Mesendoderm (in vitro differentiated cells): ENCODE measurements at regions not wholly inside any gene's neighbourhood (a gene's known extent, or its start where the extent isn't known, plus 50 kb on each side); places are given as distances from the start of the nearest gene placed in this dataset.

Experiments
- DNase-seq: peaks from one replicate; pipeline ENCODE4 v3.0.0; 2013
- H2AK5ac ChIP-seq: 2 replicates; pipeline ENCODE4 v1.6.1; 2013; ENCODE audit warnings: low read length, inconsistent platforms
- H2BK120ac ChIP-seq: 2 replicates; pipeline ENCODE4 v1.6.1; 2013; ENCODE audit warnings: low read depth, mild to moderate bottlenecking, low read length, moderate library complexity, mixed read lengths
- H2BK15ac ChIP-seq: replicated peaks from 2 replicates; pipeline ENCODE4 v1.6.1; 2013; ENCODE audit warnings: low read depth, mild to moderate bottlenecking, moderate library complexity
- H2BK5ac ChIP-seq: 2 replicates; pipeline ENCODE4 v1.6.1; 2013; ENCODE audit warnings: low read length, inconsistent platforms
- H3K18ac ChIP-seq: 2 replicates; pipeline ENCODE4 v1.6.1; 2013; ENCODE audit warnings: mild to moderate bottlenecking, low read length, mixed read lengths
- H3K23ac ChIP-seq: one replicate; pipeline ENCODE4 v1.6.1; 2013; ENCODE audit warnings: low read length
- H3K27ac ChIP-seq: 2 replicates; pipeline ENCODE4 v1.5.1; 2013; ENCODE audit warnings: low read depth, mild to moderate bottlenecking, inconsistent platforms, low read length, moderate library complexity
- H3K27me3 ChIP-seq: 2 replicates; pipeline ENCODE4 v1.6.1; 2013; ENCODE audit warnings: low read length, control low read depth, mild to moderate bottlenecking, inconsistent platforms; ENCODE audit not compliant: insufficient read depth, poor library complexity
- H3K36me3 ChIP-seq: 2 replicates; pipeline ENCODE4 v1.6.1; 2013; ENCODE audit warnings: low read length, inconsistent platforms; ENCODE audit not compliant: control insufficient read depth, insufficient read depth
- H3K4ac ChIP-seq: one replicate; pipeline ENCODE4 v1.6.1; 2013; ENCODE audit warnings: low read depth, mild to moderate bottlenecking, low read length, moderate library complexity
- H3K4me1 ChIP-seq: 2 replicates; pipeline ENCODE4 v1.6.1; 2013; ENCODE audit warnings: low read depth, low read length, inconsistent platforms; ENCODE audit not compliant: control insufficient read depth
- H3K4me2 ChIP-seq: 2 replicates; pipeline ENCODE4 v1.6.1; 2013; ENCODE audit warnings: low read length
- H3K4me3 ChIP-seq: 2 replicates; pipeline ENCODE4 v1.5.1; 2013; ENCODE audit warnings: mild to moderate bottlenecking, low read length
- H3K56ac ChIP-seq: one replicate; pipeline ENCODE4 v1.6.1; 2013; ENCODE audit warnings: low read length
- H3K79me1 ChIP-seq: 2 replicates; pipeline ENCODE4 v1.6.1; 2013; ENCODE audit warnings: low read length, inconsistent platforms
- H3K79me2 ChIP-seq: 2 replicates; pipeline ENCODE4 v1.6.1; 2013; ENCODE audit warnings: mild to moderate bottlenecking, low read length; ENCODE audit not compliant: control insufficient read depth, insufficient read depth
- H3K9ac ChIP-seq: 2 replicates; pipeline ENCODE4 v1.6.1; 2013; ENCODE audit warnings: low read length, inconsistent platforms
- H4K5ac ChIP-seq: one replicate; pipeline ENCODE4 v1.6.1; 2013; ENCODE audit warnings: low read length
- H4K8ac ChIP-seq: one replicate; pipeline ENCODE4 v1.6.1; 2013; ENCODE audit warnings: low read depth, mild to moderate bottlenecking, control low read depth, low read length, moderate library complexity
- WGBS: extraction: QIAGEN DNeasy Blood & Tissue Kit; methylation state at CpG from one replicate; pipeline ENCODE4 v1.1.7; 2013; ENCODE audit warnings: low lambda C conversion rate, missing lambda C conversion rate; ENCODE audit not compliant: insufficient coverage; ENCODE audit errors: extremely low coverage; 5-methylcytosine and 5-hydroxymethylcytosine counted together

DNA sequence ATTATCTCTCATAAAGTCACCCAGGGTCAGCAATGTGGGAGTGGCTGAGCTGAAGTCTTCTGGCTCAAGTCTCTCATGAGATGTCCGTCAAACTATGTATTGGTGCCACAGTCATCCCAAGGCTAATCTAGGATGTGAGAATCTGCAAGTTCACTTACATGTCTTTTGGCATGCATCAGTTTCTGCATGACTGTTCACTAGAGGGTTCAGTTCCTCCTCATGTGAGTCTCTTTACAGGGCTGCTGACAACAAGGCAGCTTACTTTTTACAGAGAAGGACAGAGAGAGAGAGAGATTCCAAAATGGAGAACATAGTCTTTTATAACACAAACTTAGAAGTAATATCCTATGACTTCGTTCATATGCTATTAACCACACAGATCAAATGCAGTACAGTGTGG, 328.8 kb upstream of the SLITRK1 start:
- H3K23ac ChIP-seq, result no peak overlapping the region
- no peak overlapping the region for H3K18ac ChIP-seq
- H3K4me2 ChIP-seq, result no peak overlapping the region
- no peak overlapping the region for H2BK5ac ChIP-seq
- H3K79me2 ChIP-seq, result no peaks in the 10 kb centered on the region
- DNase-seq, result no peak
- no peak overlapping the region for H4K5ac ChIP-seq
- H2BK15ac ChIP-seq, result no peak overlapping the region
- no CpG with 5 or more reads among the region's 2 CpGs for WGBS
- H3K4me3 ChIP-seq, result no peak overlapping the region
- H3K4ac ChIP-seq, result no peak overlapping the region
- H3K4me1 ChIP-seq, result no peaks in the 10 kb centered on the region
- H2BK120ac ChIP-seq, result no peak overlapping the region
- H3K79me1 ChIP-seq, result no peaks in the 10 kb centered on the region
- no peak overlapping the region for H3K27ac ChIP-seq
- H3K9ac ChIP-seq, result no peak overlapping the region
- H4K8ac ChIP-seq, result no peak overlapping the region
- no peaks in the 10 kb centered on the region for H3K36me3 ChIP-seq
- no peak overlapping the region for H2AK5ac ChIP-seq
- H3K27me3 ChIP-seq, result no peaks in the 10 kb centered on the region
- no peak overlapping the region for H3K56ac ChIP-seq

DNA sequence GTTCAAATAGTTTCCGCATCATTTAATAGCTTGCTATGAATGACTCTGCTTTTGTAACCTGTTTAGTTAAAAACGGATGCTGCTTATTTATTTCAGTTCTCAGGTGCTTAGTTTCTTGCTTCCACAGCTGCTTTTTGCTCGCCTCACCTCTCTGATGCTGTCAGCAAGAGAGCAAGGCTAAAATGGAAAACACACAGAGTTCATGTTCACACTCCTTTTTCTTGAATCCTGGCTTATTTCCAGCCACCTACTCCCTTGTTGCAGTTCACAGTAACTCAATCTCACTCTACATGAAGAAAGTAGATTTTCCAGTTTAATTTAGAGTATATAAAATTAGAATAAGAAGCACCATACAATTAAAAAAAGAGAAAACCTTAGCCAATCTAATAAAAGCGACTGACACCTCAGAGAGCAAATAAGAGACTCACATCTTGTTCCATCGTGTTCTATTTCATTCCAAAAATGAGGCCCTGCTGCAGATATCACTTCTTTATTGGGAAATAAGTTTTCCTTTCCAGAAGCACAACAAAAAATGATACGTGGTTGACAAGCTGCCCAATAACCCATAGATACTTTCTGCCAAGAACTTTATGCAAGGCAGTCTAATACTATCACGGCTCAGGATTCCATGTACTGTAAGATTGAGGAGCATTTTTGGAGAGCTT, 326.1 kb upstream of the SLITRK1 start:
- Histone ChIP-seq H4K5ac (no peak overlapping the region), H3K4ac (no peak overlapping the region), H3K56ac (no peak overlapping the region), H3K9ac (no peak overlapping the region), H3K36me3 (no peaks in the 10 kb centered on the region), H2BK15ac (no peak overlapping the region), H3K27me3 (no peaks in the 10 kb centered on the region), H3K4me3 (no peak overlapping the region), H3K23ac (no peak overlapping the region), H3K79me2 (no peaks in the 10 kb centered on the region), H2BK5ac (no peak overlapping the region), H3K79me1 (no peaks in the 10 kb centered on the region), H2BK120ac (no peak overlapping the region), H3K4me1 (no peaks in the 10 kb centered on the region), H3K4me2 (no peak overlapping the region), H2AK5ac (no peak overlapping the region), H3K18ac (no peak overlapping the region), H4K8ac (no peak overlapping the region), H3K27ac (no peak overlapping the region)
- no CpG with 5 or more reads among the region's 7 CpGs for WGBS
- DNase-seq, result no peak

DNA sequence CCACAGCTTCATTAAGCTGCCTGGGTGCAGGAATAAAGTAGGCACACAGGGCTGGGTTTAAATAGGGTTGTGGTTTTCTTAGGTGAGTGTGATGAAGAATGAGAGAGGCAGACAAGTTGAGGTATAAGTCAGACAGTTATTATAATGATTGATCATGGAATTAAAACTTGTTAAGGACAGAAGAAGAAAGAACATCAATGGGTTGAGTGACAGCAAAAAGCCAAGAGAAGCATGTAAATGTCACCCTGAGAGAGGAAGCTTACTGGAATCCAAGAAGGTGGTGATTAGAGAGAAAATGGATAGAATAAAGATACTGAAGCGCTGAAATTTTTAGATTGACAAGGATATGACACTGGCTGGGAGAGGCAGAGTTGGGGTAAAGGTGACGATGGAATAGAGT, 325.2 kb upstream of the SLITRK1 start:
- Histone ChIP-seq H4K5ac (no peak overlapping the region), H3K18ac (no peak overlapping the region), H3K27ac (no peak overlapping the region), H4K8ac (no peak overlapping the region), H3K4me1 (no peaks in the 10 kb centered on the region), H3K79me2 (no peaks in the 10 kb centered on the region), H2BK120ac (no peak overlapping the region), H3K56ac (no peak overlapping the region), H3K9ac (no peak overlapping the region), H3K36me3 (no peaks in the 10 kb centered on the region), H3K27me3 (no peaks in the 10 kb centered on the region), H3K4ac (no peak overlapping the region), H3K4me2 (no peak overlapping the region), H2BK5ac (no peak overlapping the region), H3K23ac (no peak overlapping the region), H3K4me3 (no peak overlapping the region), H2BK15ac (no peak overlapping the region), H3K79me1 (no peaks in the 10 kb centered on the region), H2AK5ac (no peak overlapping the region)
- WGBS, result no CpG with 5 or more reads among the region's 2 CpGs
- no peak for DNase-seq

GRCh38 chr13:84200971-84201370, 318.7 kb upstream of the SLITRK1 start:
- H3K27ac ChIP-seq, result no peak overlapping the region
- H3K27me3 ChIP-seq, result no peaks in the 10 kb centered on the region
- H3K4ac ChIP-seq, result no peak overlapping the region
- H3K79me2 ChIP-seq, result no peaks in the 10 kb centered on the region
- no peaks in the 10 kb centered on the region for H3K36me3 ChIP-seq
- H3K9ac ChIP-seq, result no peak overlapping the region
- H3K79me1 ChIP-seq, result no peaks in the 10 kb centered on the region
- no peak overlapping the region for H3K18ac ChIP-seq
- no peak overlapping the region for H4K5ac ChIP-seq
- H3K56ac ChIP-seq, result no peak overlapping the region
- H3K23ac ChIP-seq, result no peak overlapping the region
- H2BK15ac ChIP-seq, result no peak overlapping the region
- no peak overlapping the region for H2BK5ac ChIP-seq
- DNase-seq, result no peak
- H3K4me3 ChIP-seq, result no peak overlapping the region
- H2AK5ac ChIP-seq, result no peak overlapping the region
- no peaks in the 10 kb centered on the region for H3K4me1 ChIP-seq
- no peak overlapping the region for H3K4me2 ChIP-seq
- no peak overlapping the region for H4K8ac ChIP-seq
- no peak overlapping the region for H2BK120ac ChIP-seq
- WGBS, result no CpG with 5 or more reads among the region's 4 CpGs

GRCh38 chr13:84192125-84192524, 309.9 kb upstream of the SLITRK1 start:
- no peak overlapping the region for H2BK120ac ChIP-seq
- WGBS, result no CpG with 5 or more reads among the region's 3 CpGs
- no peak overlapping the region for H3K23ac ChIP-seq
- H3K79me1 ChIP-seq, result no peaks in the 10 kb centered on the region
- H2AK5ac ChIP-seq, result no peak overlapping the region
- peak; percentile 1 for DNase-seq
- no peaks in the 10 kb centered on the region for H3K4me1 ChIP-seq
- no peak overlapping the region for H3K27ac ChIP-seq
- no peaks in the 10 kb centered on the region for H3K79me2 ChIP-seq
- no peak overlapping the region for H3K4me3 ChIP-seq
- no peak overlapping the region for H3K4me2 ChIP-seq
- no peak overlapping the region for H3K18ac ChIP-seq
- H3K36me3 ChIP-seq, result no peaks in the 10 kb centered on the region
- H3K56ac ChIP-seq, result no peak overlapping the region
- no peak overlapping the region for H3K4ac ChIP-seq
- no peak overlapping the region for H4K5ac ChIP-seq
- no peak overlapping the region for H2BK15ac ChIP-seq
- no peak overlapping the region for H4K8ac ChIP-seq
- no peak overlapping the region for H2BK5ac ChIP-seq
- no peak overlapping the region for H3K9ac ChIP-seq
- H3K27me3 ChIP-seq, result no peaks in the 10 kb centered on the region

GRCh38 chr13:84191139-84191538, 308.9 kb upstream of the SLITRK1 start:
- no peak overlapping the region for H4K5ac ChIP-seq
- H4K8ac ChIP-seq, result no peak overlapping the region
- H3K79me1 ChIP-seq, result no peaks in the 10 kb centered on the region
- DNase-seq, result peak; percentile 15
- no peak overlapping the region for H2BK5ac ChIP-seq
- no peaks in the 10 kb centered on the region for H3K27me3 ChIP-seq
- H3K56ac ChIP-seq, result no peak overlapping the region
- no peak overlapping the region for H3K4me2 ChIP-seq
- H2BK120ac ChIP-seq, result no peak overlapping the region
- H3K9ac ChIP-seq, result no peak overlapping the region
- no peaks in the 10 kb centered on the region for H3K36me3 ChIP-seq
- H3K79me2 ChIP-seq, result no peaks in the 10 kb centered on the region
- H2BK15ac ChIP-seq, result no peak overlapping the region
- no peaks in the 10 kb centered on the region for H3K4me1 ChIP-seq
- no peak overlapping the region for H3K4me3 ChIP-seq
- no peak overlapping the region for H3K27ac ChIP-seq
- no peak overlapping the region for H3K4ac ChIP-seq
- H3K18ac ChIP-seq, result no peak overlapping the region
- no peak overlapping the region for H2AK5ac ChIP-seq
- no CpG with 5 or more reads among the region's 4 CpGs for WGBS
- no peak overlapping the region for H3K23ac ChIP-seq
